Astrocyte of the cerebellum (primary cell): ENCODE measurements at regions not wholly inside any gene's neighbourhood (a gene's known extent, or its start where the extent isn't known, plus 50 kb on each side); places are given as distances from the start of the nearest gene placed in this dataset.

Experiments
- DNase-seq: peaks from one replicate; pipeline ENCODE4 v3.0.0-alpha.2; 2011; ENCODE audit warnings: low read depth
- H3K4me3 ChIP-seq: 2 replicates; pipeline ENCODE4 v1.5.1; 2011; ENCODE audit warnings: mild to moderate bottlenecking, low read depth, low read length, moderate library complexity
- CTCF ChIP-seq: IDR thresholded peaks from 2 replicates; pipeline ENCODE4 v1.5.1; 2012; ENCODE audit warnings: low read length, low read depth, moderate library complexity, mild to moderate bottlenecking; ENCODE audit errors: missing control alignments
- in situ Hi-C: cut with HindIII; loops from 2 replicates; pipeline ENCODE4 v1.10.0; 2017; ENCODE audit warnings: low sequenced_read_pairs

GRCh38 chr3:181906338-181906737 is 194.6 kb downstream of the SOX2 start:
- in situ Hi-C loops, result loop anchor here (25.0 kb wide), 1 partner anchor 169 kb away; no protein-coding TSS in a partner anchor
- DNase-seq, result no peak

DNA sequence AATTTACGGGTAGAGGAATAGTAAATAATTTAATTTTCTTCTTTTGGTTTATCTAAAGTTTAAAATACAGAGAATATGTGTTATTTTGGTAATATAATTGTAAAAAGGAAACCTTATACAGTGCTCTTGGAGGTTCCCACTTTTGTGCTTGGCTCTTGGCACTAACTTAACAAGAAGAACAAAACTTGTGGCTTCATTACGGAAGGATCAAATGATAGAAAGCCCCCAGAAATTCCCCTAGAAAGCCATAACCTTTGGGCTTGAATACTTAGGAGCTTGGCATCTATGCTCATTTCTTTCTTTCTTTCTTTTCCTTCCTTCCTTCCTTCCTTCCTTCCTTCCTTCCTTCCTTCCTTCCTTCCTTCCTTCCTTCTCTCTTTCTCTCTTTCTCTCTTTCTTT is 197.5 kb downstream of the SOX2 start:
- no peak overlapping the region for H3K4me3 ChIP-seq
- in situ Hi-C loops, result loop anchor here (25.0 kb wide), 1 partner anchor 172 kb away; no protein-coding TSS in a partner anchor
- DNase-seq, result no peak
- no peak for TF ChIP-seq CTCF

More at GRCh38 chr3:181906338-181906737, 194.6 kb downstream of the SOX2 start:
- TF ChIP-seq CTCF, result no peak
- H3K4me3 ChIP-seq, result no peak overlapping the region

DNA sequence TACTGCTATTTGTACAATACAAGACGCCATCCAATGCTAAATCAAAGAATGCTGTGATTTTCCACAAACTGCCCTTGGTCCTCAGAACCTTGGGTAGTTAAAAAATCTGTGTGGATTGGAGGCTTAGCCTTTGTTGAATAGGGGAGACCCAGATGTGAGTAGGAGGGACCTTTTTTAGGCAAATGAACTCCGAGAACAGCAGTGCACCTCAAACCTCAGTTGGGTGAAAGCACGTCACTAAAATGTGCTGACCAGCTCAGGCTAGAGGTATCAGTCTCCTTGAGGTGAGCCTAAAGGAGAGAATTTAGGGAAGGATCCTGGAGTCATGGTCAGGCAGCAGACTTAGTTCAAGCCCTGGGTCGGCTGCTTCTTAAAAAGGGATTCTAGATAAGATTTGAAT is 200.7 kb downstream of the SOX2 start:
- in situ Hi-C loops, result loop anchor here (25.0 kb wide), 1 partner anchor 175 kb away; no protein-coding TSS in a partner anchor
- no peak for TF ChIP-seq CTCF
- no peak for DNase-seq
- no peak overlapping the region for H3K4me3 ChIP-seq

- no peak for TF ChIP-seq CTCF
- in situ Hi-C loops, result loop anchor here (25.0 kb wide), 1 partner anchor 176 kb away; no protein-coding TSS in a partner anchor
- no peak for DNase-seq
- H3K4me3 ChIP-seq, result no peak overlapping the region
These were observed 201.5 kb downstream of the SOX2 start for GRCh38 chr3:181913254-181913653.

DNA sequence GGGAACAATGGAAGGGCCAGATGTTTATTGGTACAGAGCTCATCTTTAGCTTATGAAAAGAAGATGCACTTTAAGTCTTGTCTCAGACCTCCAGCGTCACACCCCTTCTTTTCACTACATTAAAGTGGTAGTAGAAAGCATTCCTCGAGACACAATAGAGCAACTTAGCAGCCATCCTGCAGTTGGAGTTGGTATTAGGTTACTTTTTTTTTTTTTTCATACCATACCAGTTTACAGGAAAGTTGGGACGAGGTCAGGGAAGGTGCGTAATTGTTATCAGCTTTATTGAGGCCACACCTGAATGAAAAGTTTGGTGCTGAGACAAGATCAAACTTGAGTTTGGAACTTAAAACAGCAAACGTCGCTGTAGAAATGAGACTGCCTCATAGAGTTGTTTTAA is 203.8 kb downstream of the SOX2 start:
- no peak for TF ChIP-seq CTCF
- in situ Hi-C loops, result loop anchor here (25.0 kb wide), 1 partner anchor 178 kb away; no protein-coding TSS in a partner anchor
- DNase-seq, result no peak
- H3K4me3 ChIP-seq, result no peak overlapping the region

DNA sequence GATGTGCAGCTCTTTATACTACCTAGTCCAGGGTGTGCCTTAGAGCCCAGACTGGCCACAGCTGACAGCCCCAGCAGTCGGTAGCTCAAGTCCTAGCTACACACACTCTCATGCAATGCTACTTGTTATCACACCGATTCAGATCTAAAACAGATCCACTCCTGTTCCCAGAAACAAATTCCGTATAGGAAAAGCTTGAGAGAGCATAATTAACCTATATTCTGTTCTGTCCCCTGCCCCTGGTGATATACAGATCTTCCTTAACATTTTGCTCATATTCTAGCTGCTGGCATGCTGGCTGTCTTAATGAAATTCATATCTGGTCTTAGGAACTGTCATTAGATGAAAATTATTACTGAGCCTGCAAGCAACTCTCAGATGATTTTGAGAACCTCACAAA is 204.3 kb downstream of the SOX2 start:
- in situ Hi-C loops, result loop anchor here (25.0 kb wide), 1 partner anchor 179 kb away; no protein-coding TSS in a partner anchor
- no peak for DNase-seq

More for the DNA sequence above, 204.3 kb downstream of the SOX2 start:
- no peak overlapping the region for H3K4me3 ChIP-seq
- no peak for TF ChIP-seq CTCF
